SU-DHL-6 (cell line): ENCODE measurements at regions not wholly inside any gene's neighbourhood (a gene's known extent, or its start where the extent isn't known, plus 50 kb on each side); places are given as distances from the start of the nearest gene placed in this dataset.

Experiments
- H2AFZ ChIP-seq: fragments of 200-600 bp; sonication (generic); 2 replicates; pipeline ENCODE4 v1.6.1; 2014; ENCODE audit warnings: low read depth, mild to moderate bottlenecking, moderate library complexity, mixed read lengths, antibody characterized with exemption, low read length; ENCODE audit not compliant: severe bottlenecking
- H3F3A ChIP-seq: fragments of 200-600 bp; shearing (Covaris generic); 2 replicates; pipeline ENCODE4 v1.6.0; 2016; ENCODE audit warnings: antibody characterized with exemption, mild to moderate bottlenecking; ENCODE audit not compliant: insufficient read depth
- H3K27ac ChIP-seq: fragments of 200-600 bp; sonication (generic); 2 replicates; pipeline ENCODE4 v1.5.1; 2016; ENCODE audit warnings: low read depth, mild to moderate bottlenecking, low read length, moderate library complexity, mixed read lengths
- H3K27me3 ChIP-seq: fragments of 200-600 bp; sonication (generic), shearing (Covaris generic); 2 replicates; pipeline ENCODE4 v1.6.0; 2014; ENCODE audit warnings: mild to moderate bottlenecking, low read length
- H3K36me3 ChIP-seq: fragments of 200-600 bp; sonication (generic); 2 replicates; pipeline ENCODE4 v1.6.1; 2014; ENCODE audit warnings: mild to moderate bottlenecking, low read length, mixed read lengths
- H3K4me2 ChIP-seq: fragments of 300-600, 200-600 bp; shearing (Covaris generic), sonication (generic); 2 replicates; pipeline ENCODE4 v1.6.0; 2014; ENCODE audit warnings: low read length, low read depth, mild to moderate bottlenecking; ENCODE audit not compliant: poor library complexity, severe bottlenecking
- H3K4me3 ChIP-seq: fragments of 200-600 bp; sonication (generic); 2 replicates; pipeline ENCODE4 v1.5.1; 2014; ENCODE audit warnings: antibody characterized with exemption, low read length, mild to moderate bottlenecking, mixed read lengths; ENCODE audit not compliant: insufficient read depth, poor library complexity, severe bottlenecking
- H3K79me2 ChIP-seq: fragments of 200-600 bp; sonication (generic); 2 replicates; pipeline ENCODE4 v1.6.1; 2014; ENCODE audit warnings: mild to moderate bottlenecking, low read length, moderate library complexity; ENCODE audit not compliant: insufficient read depth
- H3K9ac ChIP-seq: fragments of 200-600 bp; sonication (generic); 2 replicates; pipeline ENCODE4 v1.7.0; 2014; ENCODE audit warnings: mild to moderate bottlenecking, low read length
- H3K9me2 ChIP-seq: fragments of 200-600 bp; sonication (generic); replicated peaks from 2 replicates; pipeline ENCODE4 v1.6.1; 2014; ENCODE audit warnings: low read length; ENCODE audit not compliant: insufficient read depth
- H3K9me3 ChIP-seq: fragments of 200-600 bp; sonication (generic); 2 replicates; pipeline ENCODE4 v1.6.1; 2014; ENCODE audit warnings: low read length, mixed read lengths; ENCODE audit not compliant: insufficient read depth
- H4K20me1 ChIP-seq: fragments of 200-600 bp; sonication (generic); 2 replicates; pipeline ENCODE4 v1.6.1; 2014; ENCODE audit warnings: low read depth, mild to moderate bottlenecking, antibody characterized with exemption, low read length, moderate library complexity, mixed read lengths
- CTCF ChIP-seq: fragments of 200-600 bp; sonication (generic); IDR thresholded peaks from one replicate; pipeline ENCODE4 v1.5.1; 2017; ENCODE audit warnings: antibody characterized with exemption, mild to moderate bottlenecking, low read length, moderate library complexity; ENCODE audit not compliant: insufficient read depth, poor library complexity, severe bottlenecking
- EZH2phosphoT487 ChIP-seq: fragments of 200-600 bp; sonication (generic), shearing (Covaris generic); conservative IDR thresholded peaks from 2 replicates; pipeline ENCODE4 v1.6.1; 2018; ENCODE audit warnings: mild to moderate bottlenecking, antibody characterized with exemption, low read length, moderate library complexity, mixed read lengths

DNA sequence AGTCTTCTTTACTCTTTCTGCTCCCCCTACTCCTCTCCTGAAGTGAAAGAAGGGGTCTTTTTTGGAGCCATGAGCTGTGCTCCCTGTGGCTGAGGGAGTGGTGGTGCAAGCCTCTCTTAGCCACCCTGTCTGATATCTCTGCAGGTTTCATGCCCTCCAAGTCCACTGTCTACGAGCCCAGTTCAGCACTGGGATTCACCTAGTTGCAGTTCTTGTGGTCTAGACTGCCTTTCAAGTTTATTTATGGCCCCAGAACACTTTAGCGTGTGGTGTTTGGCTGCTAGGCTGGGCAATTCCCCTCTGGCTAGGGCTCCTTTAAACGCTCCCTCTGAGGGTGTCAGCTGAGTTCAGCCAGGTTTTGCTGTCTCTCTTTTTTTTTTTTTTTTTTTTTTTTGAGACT is 908.6 kb downstream of the TRHDE start:
- no peak for TF ChIP-seq EZH2phosphoT487
- TF ChIP-seq CTCF: no peak
- no peak overlapping the region for H3K4me2 ChIP-seq

GRCh38 chr12:73181244-73181643 is 909.1 kb downstream of the TRHDE start:
- Histone ChIP-seq H2AFZ (no peak overlapping the region), H3K27me3 (no peaks in the 10 kb centered on the region), H4K20me1 (no peaks in the 10 kb centered on the region), H3K27ac (no peak overlapping the region), H3F3A (no peaks in the 10 kb centered on the region), H3K9ac (no peak overlapping the region), H3K4me2 (no peak overlapping the region), H3K9me2 (no peaks in the 10 kb centered on the region), H3K9me3 (no peaks in the 10 kb centered on the region), H3K79me2 (no peaks in the 10 kb centered on the region), H3K4me3 (no peak overlapping the region), H3K36me3 (no peaks in the 10 kb centered on the region)
- TF ChIP-seq CTCF: no peak
- no peak for TF ChIP-seq EZH2phosphoT487

More for the DNA sequence above, 908.6 kb downstream of the TRHDE start:
- no peak overlapping the region for H3K9ac ChIP-seq
- H2AFZ ChIP-seq: no peak overlapping the region
- H3K4me3 ChIP-seq: no peak overlapping the region
- no peaks in the 10 kb centered on the region for H3K9me2 ChIP-seq
- H3F3A ChIP-seq: no peaks in the 10 kb centered on the region
- H3K27me3 ChIP-seq: no peaks in the 10 kb centered on the region
- H3K9me3 ChIP-seq: no peaks in the 10 kb centered on the region
- H4K20me1 ChIP-seq: no peaks in the 10 kb centered on the region
- no peaks in the 10 kb centered on the region for H3K79me2 ChIP-seq
- H3K27ac ChIP-seq: no peak overlapping the region
- no peaks in the 10 kb centered on the region for H3K36me3 ChIP-seq

GRCh38 chr12:73185403-73185802 is 913.2 kb downstream of the TRHDE start:
- no peak overlapping the region for H3K27ac ChIP-seq
- no peaks in the 10 kb centered on the region for H3K79me2 ChIP-seq
- TF ChIP-seq EZH2phosphoT487: no peak
- TF ChIP-seq CTCF: no peak
- no peak overlapping the region for H3K9ac ChIP-seq
- H4K20me1 ChIP-seq: no peaks in the 10 kb centered on the region
- no peaks in the 10 kb centered on the region for H3K9me3 ChIP-seq
- H3K4me2 ChIP-seq: no peak overlapping the region
- no peaks in the 10 kb centered on the region for H3K9me2 ChIP-seq
- H3K4me3 ChIP-seq: no peak overlapping the region
- H3K36me3 ChIP-seq: no peaks in the 10 kb centered on the region
- no peaks in the 10 kb centered on the region for H3K27me3 ChIP-seq
- H3F3A ChIP-seq: no peaks in the 10 kb centered on the region
- no peak overlapping the region for H2AFZ ChIP-seq

- no peaks in the 10 kb centered on the region for H3K79me2 ChIP-seq
- H3K27ac ChIP-seq: no peak overlapping the region
- H3K36me3 ChIP-seq: no peaks in the 10 kb centered on the region
- no peak for TF ChIP-seq EZH2phosphoT487
- no peak for TF ChIP-seq CTCF
- no peaks in the 10 kb centered on the region for H3F3A ChIP-seq
- H3K27me3 ChIP-seq: no peaks in the 10 kb centered on the region
- H3K9me3 ChIP-seq: no peaks in the 10 kb centered on the region
- H3K9me2 ChIP-seq: no peaks in the 10 kb centered on the region
- H3K4me2 ChIP-seq: no peak overlapping the region
- no peak overlapping the region for H3K9ac ChIP-seq
- no peak overlapping the region for H2AFZ ChIP-seq
- H4K20me1 ChIP-seq: no peaks in the 10 kb centered on the region
- no peak overlapping the region for H3K4me3 ChIP-seq
Measured at GRCh38 chr12:73186272-73186671, 914.1 kb downstream of the TRHDE start.
